ENCODE measurements at regions not wholly inside any gene's neighbourhood (a gene's known extent, or its start where the extent isn't known, plus 50 kb on each side); places are given as distances from the start of the nearest gene placed in this dataset.

DNA sequence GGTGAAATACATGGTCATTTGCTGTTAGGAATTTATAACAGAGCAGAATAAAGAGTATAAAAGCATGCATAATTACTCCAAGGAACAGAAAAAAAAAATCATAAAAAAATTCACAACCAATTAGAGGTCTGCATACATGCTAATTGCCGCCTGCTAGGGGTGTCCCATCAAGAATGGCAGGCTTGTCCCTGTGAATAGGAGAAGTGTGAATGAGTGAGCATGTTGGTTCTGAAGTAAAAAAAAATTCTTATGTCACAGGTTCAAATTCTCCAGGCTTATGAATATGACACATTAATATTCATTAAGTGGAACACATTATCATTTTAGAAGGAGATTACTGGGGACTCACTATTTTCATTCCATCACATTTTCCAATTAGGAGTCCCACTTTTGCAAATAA, 822.7 kb downstream of the NTRK3 start:
- CTCF ChIA-PET (ENCODE audit: partially characterized antibody): no interaction called here
- Histone ChIP-seq H4K20me1 (replicated peaks in 1 of 2; ENCODE audit: control insufficient read depth in 1 of 2, insufficient read depth in 2 of 2, low read length in 2 of 2) (no peaks in the 10 kb centered on the region), H2BK20ac (ENCODE audit: low read length) (no peak overlapping the region), H3K36me3 (ENCODE audit: control insufficient read depth in 2 of 4, insufficient read depth in 4 of 4, low read length in 3 of 4) (no peaks in the 10 kb centered on the region), H4K8ac (ENCODE audit: extremely low read depth, insufficient read depth, low read length) (no peak overlapping the region), H3K14ac (ENCODE audit: insufficient read length) (no peak overlapping the region), H3K4ac (replicated peaks; ENCODE audit: insufficient read length, low read depth, low read length) (no peak overlapping the region), H4K5ac (ENCODE audit: insufficient read length, low read depth, low read length) (no peak overlapping the region), H3K9me3 (ENCODE audit: insufficient read depth in 2 of 2, low read depth in 1 of 2, low read length in 1 of 2) (no peaks in the 10 kb centered on the region), H3K79me2 (ENCODE audit: control insufficient read depth in 1 of 2, insufficient read depth in 2 of 2, low read length in 2 of 2) (no peaks in the 10 kb centered on the region), H2BK120ac (replicated peaks; ENCODE audit: low read depth, low read length) (no peak overlapping the region), H2BK5ac (ENCODE audit: low read depth, low read length) (no peak overlapping the region), H3K4me2 (ENCODE audit: insufficient read depth in 1 of 2, low read depth in 2 of 2, low read length in 2 of 2) (no peak overlapping the region), H3K18ac (ENCODE audit: extremely low read depth, low read length) (no peak overlapping the region), H2AK5ac (ENCODE audit: low read depth, low read length) (no peak overlapping the region), H3K79me1 (ENCODE audit: low read depth, low read length) (no peaks in the 10 kb centered on the region), H2AFZ (ENCODE audit: low read length) (peak overlapping the region; percentile 79; the same call in 1 of the 2 replicates), H4K91ac (replicated peaks; ENCODE audit: insufficient read length, low read length) (no peak overlapping the region), H3K27ac (ENCODE audit: low read depth, low read length) (no peak overlapping the region), H3K27me3 (replicated peaks in 1 of 4; ENCODE audit: control insufficient read depth in 3 of 4, extremely low read depth in 1 of 4, insufficient read depth in 3 of 4, low read length in 3 of 4) (no peaks in the 10 kb centered on the region), H3K4me1 (replicated peaks in 1 of 4; ENCODE audit: control insufficient read depth in 3 of 4, insufficient read depth in 4 of 4, low read length in 3 of 4) (no peaks in the 10 kb centered on the region), H2BK15ac (ENCODE audit: low read length) (no peak overlapping the region), H3K56ac (replicated peaks; ENCODE audit: insufficient read length, low read depth, low read length) (no peak overlapping the region), H3K4me3 (ENCODE audit: extremely low read depth in 1 of 4, insufficient read depth in 2 of 4, low read depth in 3 of 4, low read length in 4 of 4) (no peak overlapping the region), H3K9ac (replicated peaks in 1 of 4; ENCODE audit: extremely low read depth in 1 of 4, low read depth in 3 of 4, low read length in 3 of 4) (no peak overlapping the region), H3K23ac (ENCODE audit: insufficient read length) (no peak overlapping the region), H3K23me2 (ENCODE audit: low read depth, low read length) (no peaks in the 10 kb centered on the region), H2BK12ac (ENCODE audit: low read depth, low read length) (no peak overlapping the region)
- POLR2A ChIA-PET (ENCODE audit: partially characterized antibody): no interaction called here
- WGBS, 2 experiments (ENCODE audit: extremely low coverage in 1 of 2, insufficient coverage in 1 of 2, insufficient read length in 1 of 2, insufficient replicate concordance in 2 of 2, low coverage in 1 of 2, low lambda C conversion rate in 2 of 2, missing lambda C conversion rate in 1 of 2): 83% methylated on average over 1 of the region's 1 CpG; no CpG with 5 or more reads in 1 of the 2 experiments
- no peak for DNase-seq (ENCODE audit: low read depth in 1 of 2, low spot score in 2 of 2)
- FAIRE-seq: no peak
- no peak for TF ChIP-seq BACH1 (IDR thresholded peaks at IDR 0.05; ENCODE audit: low read length)
- no peak for TF ChIP-seq POLR2AphosphoS5 (IDR thresholded peaks at IDR 0.05; ENCODE audit: low read depth, low read length)
- TF ChIP-seq, protein P1, sequence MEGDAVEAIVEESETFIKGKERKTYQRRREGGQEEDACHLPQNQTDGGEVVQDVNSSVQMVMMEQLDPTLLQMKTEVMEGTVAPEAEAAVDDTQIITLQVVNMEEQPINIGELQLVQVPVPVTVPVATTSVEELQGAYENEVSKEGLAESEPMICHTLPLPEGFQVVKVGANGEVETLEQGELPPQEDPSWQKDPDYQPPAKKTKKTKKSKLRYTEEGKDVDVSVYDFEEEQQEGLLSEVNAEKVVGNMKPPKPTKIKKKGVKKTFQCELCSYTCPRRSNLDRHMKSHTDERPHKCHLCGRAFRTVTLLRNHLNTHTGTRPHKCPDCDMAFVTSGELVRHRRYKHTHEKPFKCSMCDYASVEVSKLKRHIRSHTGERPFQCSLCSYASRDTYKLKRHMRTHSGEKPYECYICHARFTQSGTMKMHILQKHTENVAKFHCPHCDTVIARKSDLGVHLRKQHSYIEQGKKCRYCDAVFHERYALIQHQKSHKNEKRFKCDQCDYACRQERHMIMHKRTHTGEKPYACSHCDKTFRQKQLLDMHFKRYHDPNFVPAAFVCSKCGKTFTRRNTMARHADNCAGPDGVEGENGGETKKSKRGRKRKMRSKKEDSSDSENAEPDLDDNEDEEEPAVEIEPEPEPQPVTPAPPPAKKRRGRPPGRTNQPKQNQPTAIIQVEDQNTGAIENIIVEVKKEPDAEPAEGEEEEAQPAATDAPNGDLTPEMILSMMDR (IDR thresholded peaks at IDR 0.05; ENCODE audit: control extremely low read depth in 1 of 3, insufficient read depth in 1 of 3, low read depth in 1 of 3, low read length in 3 of 3): no peak
- no peak for TF ChIP-seq NANOG (IDR thresholded peaks at IDR 0.05; ENCODE audit: insufficient read depth, low read depth, low read length, poor library complexity, severe bottlenecking)
- TF ChIP-seq RFX5 (IDR thresholded peaks at IDR 0.05; ENCODE audit: borderline replicate concordance, low read depth, low read length): no peak
- TF ChIP-seq, protein P2, sequence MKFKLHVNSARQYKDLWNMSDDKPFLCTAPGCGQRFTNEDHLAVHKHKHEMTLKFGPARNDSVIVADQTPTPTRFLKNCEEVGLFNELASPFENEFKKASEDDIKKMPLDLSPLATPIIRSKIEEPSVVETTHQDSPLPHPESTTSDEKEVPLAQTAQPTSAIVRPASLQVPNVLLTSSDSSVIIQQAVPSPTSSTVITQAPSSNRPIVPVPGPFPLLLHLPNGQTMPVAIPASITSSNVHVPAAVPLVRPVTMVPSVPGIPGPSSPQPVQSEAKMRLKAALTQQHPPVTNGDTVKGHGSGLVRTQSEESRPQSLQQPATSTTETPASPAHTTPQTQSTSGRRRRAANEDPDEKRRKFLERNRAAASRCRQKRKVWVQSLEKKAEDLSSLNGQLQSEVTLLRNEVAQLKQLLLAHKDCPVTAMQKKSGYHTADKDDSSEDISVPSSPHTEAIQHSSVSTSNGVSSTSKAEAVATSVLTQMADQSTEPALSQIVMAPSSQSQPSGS (IDR thresholded peaks at IDR 0.05; ENCODE audit: low read length): no peak
- TF ChIP-seq, protein P3, sequence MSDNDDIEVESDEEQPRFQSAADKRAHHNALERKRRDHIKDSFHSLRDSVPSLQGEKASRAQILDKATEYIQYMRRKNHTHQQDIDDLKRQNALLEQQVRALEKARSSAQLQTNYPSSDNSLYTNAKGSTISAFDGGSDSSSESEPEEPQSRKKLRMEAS (IDR thresholded peaks at IDR 0.05): no peak
